ENCODE measurements at regions not wholly inside any gene's neighbourhood (a gene's known extent, or its start where the extent isn't known, plus 50 kb on each side); places are given as distances from the start of the nearest gene placed in this dataset.
"Not testable (repeated sequence)": the region's sequence is repeated elsewhere in the genome, so short reads cannot be mapped to it uniquely, and the experiment has no call there.

GRCh38 chr1:157319567-157319966 is 181.4 kb upstream of the ETV3 start:
- DNase-seq, result no peak

GRCh38 chr1:157317229-157317628 is 179.0 kb upstream of the ETV3 start:
- DNase-seq, result not testable (repeated sequence)

DNA sequence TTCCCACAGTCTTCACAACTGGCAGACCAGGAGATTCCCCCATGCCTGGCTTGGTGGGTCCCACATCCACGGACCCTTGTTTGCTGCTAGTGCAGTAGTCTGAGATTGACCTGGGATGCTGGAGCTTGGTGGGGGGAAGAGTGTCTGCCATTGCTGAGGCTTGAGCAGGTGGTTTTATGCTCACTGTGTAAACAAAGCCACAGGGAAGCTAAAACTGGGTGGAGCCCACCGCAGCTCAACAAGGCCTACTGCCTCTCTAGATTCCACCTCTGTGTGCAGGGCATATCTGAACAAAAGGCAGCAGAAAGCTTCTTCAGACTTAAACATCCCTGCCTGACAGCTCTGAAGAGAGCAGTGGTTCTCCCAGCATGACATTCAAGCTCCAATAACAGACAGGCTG is 177.3 kb upstream of the ETV3 start:
- no peak for DNase-seq

GRCh38 chr1:157314408-157314807 is 176.2 kb upstream of the ETV3 start:
- no peak for DNase-seq

GRCh38 chr1:157313240-157313807 is 175.1 kb upstream of the ETV3 start:
- DNase-seq, result no peak

- DNase-seq, result no peak
These were observed 174.1 kb upstream of the ETV3 start for GRCh38 chr1:157312082-157312812.

GRCh38 chr1:157311730-157312081 is 173.5 kb upstream of the ETV3 start:
- no peak for DNase-seq

DNA sequence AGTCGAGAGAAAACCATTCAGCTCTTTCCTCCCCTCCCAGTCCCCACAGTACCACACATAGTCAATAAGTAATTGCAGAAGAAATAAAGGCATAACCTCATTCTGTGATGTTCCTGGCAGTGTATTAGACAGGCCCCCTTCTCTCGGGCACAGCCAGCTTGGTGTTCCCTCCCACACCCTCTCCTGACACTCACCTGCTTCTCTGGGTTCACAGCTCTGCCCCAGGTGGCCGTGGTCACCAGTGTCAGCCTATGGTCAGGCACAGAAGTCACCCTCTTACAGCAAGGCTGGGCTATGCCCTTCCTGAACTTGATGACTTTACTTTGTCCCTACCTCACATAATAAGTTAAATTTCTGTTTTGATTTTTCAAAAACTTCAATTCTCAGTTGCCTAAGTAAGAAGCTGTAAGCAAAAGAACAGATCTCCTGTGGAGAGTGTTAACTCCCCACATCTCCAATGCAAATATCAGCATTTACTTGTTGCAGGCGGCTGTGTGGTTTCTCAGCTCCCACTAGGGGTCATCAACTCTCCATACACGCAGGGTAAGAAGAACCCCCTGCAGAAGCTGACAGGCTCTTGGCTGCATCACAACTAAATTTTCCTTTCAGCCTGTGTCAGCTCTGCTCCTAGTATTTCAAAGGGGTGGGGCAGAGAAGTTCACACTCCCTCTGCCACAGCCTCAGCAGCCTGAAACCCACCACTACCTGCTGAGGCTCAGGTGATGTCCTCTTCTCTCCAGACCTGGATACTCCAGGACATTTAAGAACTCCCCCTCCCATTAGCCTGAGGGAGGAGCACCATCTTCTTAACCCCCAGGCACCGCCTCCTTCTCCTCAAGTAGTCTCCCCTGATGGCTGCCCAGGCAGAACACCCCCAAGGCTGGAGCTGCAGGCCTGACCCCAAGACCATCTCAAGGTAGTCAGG is 172.9 kb upstream of the ETV3 start:
- not testable (repeated sequence) for DNase-seq

- no peak for DNase-seq
These were observed 172.2 kb upstream of the ETV3 start for GRCh38 chr1:157310401-157310800.

- DNase-seq, result no peak
These were observed 169.3 kb upstream of the ETV3 start for GRCh38 chr1:157307491-157307890.

- DNase-seq, result no peak
These were observed 168.7 kb upstream of the ETV3 start for GRCh38 chr1:157306896-157307295.

DNA sequence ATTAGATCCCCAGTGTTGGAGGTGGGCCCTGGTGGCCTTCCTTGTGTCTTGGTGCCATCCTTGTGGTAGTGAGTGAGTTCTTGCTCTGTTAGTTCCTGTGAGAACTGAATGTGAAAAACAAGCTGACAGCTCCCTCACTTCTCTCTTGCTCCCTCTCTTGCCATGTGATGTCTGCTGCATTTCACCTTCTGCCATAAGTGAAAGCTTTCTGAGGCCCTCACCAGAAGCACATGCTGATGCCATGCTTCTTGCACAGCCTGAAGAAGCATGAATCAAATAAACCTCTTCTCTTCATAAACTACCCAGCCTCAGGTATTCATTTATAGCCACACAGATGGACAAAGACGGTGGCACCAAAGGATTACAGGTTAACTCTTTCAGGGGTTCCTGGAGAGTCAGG is 166.1 kb upstream of the ETV3 start:
- DNase-seq, result no peak

- no peak for DNase-seq
These were observed 164.5 kb upstream of the ETV3 start for GRCh38 chr1:157302724-157303123.

DNA sequence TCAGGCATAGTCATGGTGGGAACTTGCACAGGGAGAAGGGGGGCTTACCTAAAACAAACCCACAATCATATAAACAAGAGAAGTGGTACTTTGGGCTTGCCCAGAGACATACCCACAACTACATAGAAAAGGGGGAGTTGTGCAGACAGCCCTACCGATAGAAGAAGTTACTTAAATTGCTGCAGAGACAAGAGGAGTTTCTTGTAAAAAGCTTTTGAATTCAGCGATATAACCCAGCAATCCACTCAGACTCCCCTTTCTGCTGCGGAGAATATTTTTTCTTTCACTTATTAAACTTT is 164.0 kb upstream of the ETV3 start:
- no peak for DNase-seq

DNA sequence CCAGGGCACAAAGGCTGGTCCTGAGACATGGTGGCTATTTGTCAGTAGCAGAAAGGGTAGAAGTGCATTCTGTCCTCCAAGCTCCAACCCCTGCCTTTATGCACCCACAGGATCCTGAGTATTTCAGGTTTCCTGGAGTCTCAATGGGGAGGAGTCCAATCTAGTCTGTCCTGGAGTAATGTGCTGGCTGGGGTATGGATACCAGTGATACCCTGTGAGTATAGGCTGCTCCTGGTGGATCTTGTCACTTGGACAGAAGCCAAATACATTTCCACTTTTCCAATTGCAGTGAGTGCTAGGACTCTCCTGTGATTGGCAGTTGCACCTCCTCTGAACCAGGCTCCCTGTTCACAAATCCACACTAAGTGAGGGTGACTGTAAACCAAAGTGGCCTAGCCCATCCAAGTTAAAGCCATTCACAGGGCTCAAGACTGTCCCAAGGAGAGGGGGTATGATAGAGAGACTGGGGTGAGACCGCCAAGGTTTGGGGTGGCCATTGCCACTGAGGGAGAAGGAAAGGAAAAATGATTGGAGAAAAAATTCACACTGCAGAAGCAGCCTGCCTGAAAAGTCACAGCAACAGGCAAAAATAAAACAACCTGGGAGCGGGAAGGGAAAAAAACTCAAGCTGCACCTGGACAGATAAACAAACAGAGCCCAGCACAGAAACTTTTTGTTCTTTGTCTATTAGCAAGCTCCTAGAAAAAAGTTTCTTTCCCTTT is 163.4 kb upstream of the ETV3 start:
- no peak for DNase-seq

GRCh38 chr1:157294387-157295145 is 156.4 kb upstream of the ETV3 start:
- DNase-seq, result not testable (repeated sequence)

DNA sequence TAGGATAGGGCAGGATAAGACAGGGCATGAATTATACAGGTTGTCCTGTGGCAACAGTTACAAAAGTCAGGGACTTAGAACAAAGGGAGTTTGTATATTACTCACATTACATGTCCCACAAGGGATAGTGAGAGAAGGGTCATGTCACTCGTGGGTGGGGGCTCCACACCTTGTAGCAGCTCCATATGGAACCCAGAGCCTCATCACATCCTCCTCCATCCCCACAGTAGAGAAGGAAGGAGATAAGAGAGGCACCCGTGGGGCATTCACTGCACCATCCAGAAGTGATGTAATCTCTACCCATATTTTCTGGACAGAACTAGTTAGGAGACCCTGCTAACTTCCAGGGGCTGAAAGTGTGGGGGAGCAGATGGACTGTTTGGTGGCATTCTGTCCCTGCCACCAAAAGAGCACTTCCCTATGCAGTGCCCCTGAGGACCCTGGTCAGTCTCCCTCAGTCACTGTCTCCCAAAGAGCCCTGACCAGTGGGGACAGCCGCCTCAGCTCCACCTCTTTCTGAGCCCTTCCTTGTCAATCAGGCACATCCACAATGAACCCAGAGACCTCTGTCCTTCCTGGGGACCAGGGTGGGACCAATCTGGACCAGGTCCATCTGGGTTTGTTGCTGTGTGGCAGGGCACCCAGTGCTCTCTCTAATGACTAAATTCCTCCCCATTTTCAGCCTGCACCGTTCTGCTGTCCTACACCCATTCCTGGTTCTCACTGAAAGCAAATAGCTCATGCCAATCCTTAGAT is 154.8 kb upstream of the ETV3 start:
- no peak for DNase-seq

- DNase-seq, result no peak
These were observed 154.1 kb upstream of the ETV3 start for GRCh38 chr1:157292302-157292701.

- DNase-seq, result no peak
These were observed 152.9 kb upstream of the ETV3 start for GRCh38 chr1:157291083-157291482.

GRCh38 chr1:157289424-157290105 is 151.4 kb upstream of the ETV3 start:
- no peak for DNase-seq

DNA sequence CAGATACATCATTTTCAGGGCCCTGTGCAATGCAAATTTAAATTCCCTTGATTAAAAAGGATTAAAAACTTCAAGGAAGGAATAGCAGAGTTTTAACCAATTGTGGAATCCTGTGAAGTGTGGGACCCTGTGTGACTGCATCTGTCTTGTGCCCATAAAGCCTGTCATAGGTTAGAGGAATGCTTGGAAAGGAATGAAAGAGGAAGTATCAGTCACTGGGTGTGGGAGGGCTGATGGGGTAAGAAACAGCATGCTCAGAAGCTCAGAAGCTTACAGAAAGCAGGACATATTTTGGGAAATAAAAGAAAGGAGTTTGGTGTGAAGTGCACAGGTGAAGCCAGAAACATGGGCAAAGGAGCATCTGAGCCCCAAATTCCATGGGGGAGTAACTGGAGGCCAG is 150.8 kb upstream of the ETV3 start:
- DNase-seq, result no peak
